Fibroblast of skin of left biceps (primary cell): ENCODE measurements at regions not wholly inside any gene's neighbourhood (a gene's known extent, or its start where the extent isn't known, plus 50 kb on each side); places are given as distances from the start of the nearest gene placed in this dataset.
"Not testable (repeated sequence)": the region's sequence is repeated elsewhere in the genome, so short reads cannot be mapped to it uniquely, and the experiment has no call there.

Source experiments
- DNase-seq, 2 experiments: peaks; one replicate each; pipeline ENCODE4 v3.0.0-alpha.2; 2013; ENCODE audit warnings: low read depth in 2 of 2

DNA sequence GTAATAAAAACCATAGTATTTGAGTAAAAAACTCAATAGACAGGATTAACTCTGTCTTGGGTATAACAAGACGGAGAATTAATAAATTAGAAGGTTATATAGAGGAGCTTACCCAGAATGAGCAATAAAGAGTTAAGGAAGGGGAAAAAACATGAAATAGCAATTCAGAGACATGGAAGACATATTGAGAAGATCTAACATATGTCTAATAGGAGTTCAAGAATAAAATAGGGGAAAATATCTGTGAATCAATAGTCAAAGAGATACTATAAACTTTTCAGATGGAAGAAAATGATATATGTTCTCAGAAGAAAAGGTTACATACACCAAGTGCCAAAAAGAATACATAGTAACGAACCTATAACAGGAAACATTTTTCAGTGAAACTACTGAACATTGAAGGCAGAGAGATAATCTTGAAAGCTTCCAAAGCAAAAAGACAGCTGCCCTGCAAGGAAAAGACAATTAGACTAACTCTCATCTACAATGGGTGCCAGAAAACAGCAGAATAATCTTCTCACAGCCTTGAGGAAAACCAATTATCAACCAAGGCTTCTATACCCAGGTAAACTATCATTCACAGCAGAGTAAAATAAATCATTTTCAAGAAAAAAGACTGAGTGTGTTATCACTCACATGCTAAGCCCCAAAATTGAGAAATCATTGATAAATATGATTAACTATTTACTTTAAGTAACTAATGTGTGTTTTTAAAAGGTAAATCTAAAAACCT, 106.0 kb downstream of the ENC1 start:
- DNase-seq = no peak

GRCh38 chr5:74530326-74531050, 110.0 kb downstream of the ENC1 start:
- peak in 1 of 2 experiments; percentile 16 for DNase-seq

GRCh38 chr5:74529101-74529500, 111.4 kb downstream of the ENC1 start:
- no peak for DNase-seq

DNA sequence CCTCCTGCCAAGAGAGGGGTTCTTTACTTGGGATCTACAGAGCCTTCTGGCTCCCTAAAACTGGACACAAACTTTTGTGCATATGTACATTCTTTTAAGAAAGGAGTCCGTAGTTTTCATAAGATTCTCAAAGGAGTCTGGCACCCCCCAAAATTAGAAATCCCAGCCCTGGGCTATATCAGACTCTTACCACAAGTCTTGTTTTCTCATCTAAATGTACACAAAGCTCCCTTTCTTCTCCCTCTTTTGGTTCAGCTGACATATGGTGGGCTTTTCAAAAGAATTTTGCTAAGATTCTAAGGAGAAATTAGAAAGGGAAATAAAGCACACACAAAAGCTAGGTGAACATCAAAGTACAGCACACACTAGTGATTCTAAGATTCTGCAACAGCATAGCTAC, 114.4 kb downstream of the ENC1 start:
- no peak for DNase-seq

DNA sequence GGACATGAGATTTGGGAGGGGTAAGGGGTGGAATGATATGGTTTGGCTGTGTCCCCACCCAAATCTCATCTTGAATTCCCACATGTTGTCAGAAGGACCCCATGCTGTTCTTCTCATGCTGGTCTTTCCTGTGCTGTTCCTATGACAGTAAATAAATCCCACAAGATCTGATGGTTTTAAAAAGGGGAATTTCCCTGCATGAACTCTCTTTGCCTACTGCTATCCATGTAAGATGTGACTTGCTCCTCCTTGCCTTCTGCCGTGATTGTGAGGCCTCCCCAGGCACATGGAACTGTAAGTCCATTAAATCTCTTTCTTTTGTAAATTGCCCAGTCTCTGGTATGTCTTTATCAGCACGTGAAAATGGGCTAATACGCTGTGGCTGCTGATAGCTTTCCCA, 115.8 kb downstream of the ENC1 start:
- not testable (repeated sequence) for DNase-seq

- DNase-seq = not testable (repeated sequence)
These were observed 116.8 kb downstream of the ENC1 start for GRCh38 chr5:74523698-74524097.

DNA sequence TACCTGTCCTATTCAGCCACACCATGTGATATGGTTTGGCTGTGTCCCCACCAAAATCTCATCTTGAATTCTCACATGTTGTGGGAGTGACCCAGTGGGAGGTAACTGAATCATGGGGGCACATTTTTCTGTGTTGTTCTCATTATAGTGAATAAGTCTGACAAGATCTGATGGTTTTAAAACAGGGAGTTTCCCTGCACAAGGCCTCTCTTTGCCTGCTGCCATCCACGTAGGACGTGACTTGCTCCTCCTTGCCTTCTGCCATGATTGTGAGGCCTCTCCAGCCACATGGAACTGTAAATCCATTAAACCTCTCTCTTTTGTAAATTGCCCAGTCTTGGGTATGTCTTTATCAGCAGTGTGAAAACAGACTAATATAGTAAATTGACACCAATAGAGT, 117.7 kb downstream of the ENC1 start:
- not testable (repeated sequence) for DNase-seq

GRCh38 chr5:74521401-74521800, 119.1 kb downstream of the ENC1 start:
- DNase-seq = no peak

DNA sequence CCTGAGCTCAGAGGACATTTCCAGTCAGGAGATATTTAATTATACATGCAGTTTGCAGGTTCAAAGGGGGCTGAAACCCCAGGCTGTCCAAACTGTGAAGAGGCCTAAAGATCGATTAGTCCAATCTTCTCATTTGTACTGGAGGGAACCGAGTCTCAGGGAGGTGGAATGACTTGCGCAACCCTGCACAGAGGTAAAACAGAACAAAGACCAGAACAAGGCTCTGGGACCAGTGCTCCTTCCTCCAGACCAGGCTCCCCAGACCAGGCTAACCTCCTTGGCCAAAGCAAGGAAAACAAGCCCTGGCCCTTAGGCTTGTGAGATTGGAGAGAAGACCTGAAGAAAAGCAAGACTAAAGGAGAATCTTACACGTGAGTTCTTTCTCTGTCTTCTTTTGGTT, 120.8 kb downstream of the ENC1 start:
- DNase-seq = no peak

DNA sequence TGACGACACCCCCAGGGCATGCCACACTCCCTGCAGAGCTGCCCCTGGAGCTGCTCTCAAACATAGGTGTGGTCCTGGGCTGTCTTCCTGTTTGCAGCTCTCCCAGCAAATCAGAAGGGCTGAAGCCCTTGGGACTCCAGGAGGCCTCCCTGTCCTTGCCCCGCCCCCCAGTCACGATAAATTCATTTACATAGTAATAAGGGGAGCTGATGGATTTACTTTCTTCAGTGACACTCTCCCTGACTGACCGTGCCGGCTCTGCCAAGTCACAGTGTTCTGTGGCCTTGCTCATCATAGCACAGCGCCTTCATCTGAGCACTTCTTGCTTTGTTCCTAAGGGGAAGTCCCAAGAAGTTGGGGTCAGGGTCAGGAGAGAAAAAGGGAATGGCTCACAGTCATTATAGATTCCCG, 121.4 kb downstream of the ENC1 start:
- DNase-seq = no peak

DNA sequence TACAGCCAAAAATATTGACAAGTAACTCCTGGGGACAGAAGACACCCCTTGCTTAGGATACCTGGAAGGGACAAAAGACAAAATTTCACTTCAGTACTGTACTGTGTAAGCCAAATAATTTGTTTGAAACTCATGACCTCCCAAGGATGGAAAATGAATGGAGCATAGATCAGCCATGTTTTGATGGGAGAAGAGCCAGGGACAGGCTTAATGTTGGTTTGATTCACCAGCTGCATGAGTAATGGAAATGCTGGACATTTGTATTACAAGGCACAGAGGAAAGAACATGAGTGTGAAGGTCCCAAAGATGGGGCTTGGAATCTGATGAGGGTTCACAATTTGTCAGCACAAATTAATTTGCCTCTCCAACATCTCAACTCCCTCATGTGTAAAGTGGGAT, 122.8 kb downstream of the ENC1 start:
- DNase-seq = peak in 1 of 2 experiments; percentile 23

DNA sequence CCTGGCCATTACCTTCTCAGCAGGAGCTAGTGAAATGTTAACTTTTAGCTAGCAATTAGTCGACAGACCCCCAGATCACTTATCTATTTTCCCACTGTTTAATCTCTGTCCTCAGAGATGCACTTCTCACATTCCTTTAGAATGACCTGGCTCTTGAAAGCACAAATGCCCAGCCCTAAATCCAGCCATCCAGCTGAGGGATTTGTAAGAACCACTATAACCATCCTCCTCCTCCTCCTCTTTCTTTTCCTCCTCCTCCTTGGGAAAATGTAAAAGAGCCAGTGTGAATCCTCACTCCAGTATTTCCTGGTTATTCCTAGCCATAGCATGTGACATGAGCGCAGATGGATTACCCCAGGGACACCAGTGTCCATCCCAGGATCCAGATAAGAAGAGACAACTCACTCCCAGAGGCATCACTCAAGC, 124.3 kb downstream of the ENC1 start:
- no peak for DNase-seq

DNA sequence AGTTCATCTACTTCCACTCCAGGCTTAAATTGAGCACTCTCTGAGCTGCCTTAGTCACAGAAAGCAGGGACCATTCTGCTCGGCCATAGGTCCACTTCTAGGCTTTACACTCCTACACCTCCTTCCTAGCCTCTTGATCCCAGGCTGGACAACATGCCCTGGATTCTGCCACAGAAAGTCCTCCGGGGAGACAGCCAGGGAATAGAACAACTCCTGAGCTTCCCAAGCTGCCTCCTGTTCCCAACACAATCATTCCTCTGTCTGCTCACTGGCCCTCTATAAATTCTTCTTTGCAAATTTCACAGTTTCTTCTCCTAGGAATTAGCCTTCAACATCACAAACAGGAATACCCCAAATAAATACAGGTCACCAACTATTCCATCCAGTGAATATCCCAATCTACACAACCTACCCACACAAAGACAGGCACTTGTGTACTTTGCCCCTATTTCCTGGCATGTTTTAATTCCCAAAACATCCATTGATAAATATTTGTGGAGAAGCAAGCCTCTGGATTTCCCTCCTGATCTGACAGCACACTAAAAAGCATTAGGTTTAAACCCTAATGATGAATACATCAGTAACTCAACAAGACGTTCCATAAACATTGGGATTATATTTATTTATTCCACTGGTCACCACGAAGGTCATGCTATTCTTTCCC, 125.5 kb downstream of the ENC1 start:
- no peak for DNase-seq

DNA sequence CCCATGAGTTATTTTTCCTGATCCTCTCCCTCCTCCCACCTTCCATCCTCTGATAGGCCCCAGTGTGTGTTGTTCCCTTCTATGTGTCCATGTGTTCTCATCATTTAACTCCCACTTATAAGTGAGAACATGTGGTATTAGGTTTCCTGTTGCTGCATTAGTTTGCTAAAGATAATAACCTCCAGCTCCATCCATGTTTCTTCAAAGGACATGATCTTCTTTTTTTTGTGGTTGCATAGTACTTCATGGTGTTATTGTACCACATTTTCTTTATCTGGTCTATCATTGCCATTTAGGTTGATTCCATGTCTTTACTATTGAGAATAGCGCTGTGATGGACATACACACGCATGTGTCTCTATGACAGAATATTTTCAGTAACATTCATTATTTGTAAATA, 128.8 kb downstream of the ENC1 start:
- DNase-seq = not testable (repeated sequence)

DNA sequence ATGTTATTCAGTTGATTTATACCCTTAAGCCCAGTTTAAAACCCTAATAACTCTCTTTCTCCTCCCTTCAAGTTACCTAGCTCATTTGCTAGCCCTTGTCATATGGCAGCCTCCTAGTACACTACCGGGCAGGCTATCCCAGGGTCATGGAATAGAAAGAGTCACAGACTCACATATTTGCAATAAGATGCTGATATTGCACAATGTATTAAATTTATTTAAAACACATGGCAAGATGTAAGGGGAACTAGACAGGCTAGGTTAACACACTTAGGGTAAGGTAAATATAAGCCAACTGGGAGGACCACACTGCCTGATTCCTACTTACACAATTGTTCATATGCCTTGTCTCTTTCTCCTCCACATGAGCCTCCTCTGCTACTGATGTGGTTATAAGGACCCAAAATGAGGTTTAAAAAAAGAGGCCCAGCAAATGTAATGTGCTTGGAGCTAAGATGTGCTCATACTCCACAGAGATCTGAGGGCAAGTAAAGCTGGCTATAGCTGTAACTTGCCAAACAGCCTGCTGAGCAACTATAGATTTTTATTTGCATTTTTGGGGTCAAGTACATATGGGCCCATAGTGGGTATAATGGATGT, 130.0 kb downstream of the ENC1 start:
- peak in 1 of 2 experiments; percentile 29 for DNase-seq

- no peak for DNase-seq
These were observed 133.0 kb downstream of the ENC1 start for GRCh38 chr5:74507370-74508005.

DNA sequence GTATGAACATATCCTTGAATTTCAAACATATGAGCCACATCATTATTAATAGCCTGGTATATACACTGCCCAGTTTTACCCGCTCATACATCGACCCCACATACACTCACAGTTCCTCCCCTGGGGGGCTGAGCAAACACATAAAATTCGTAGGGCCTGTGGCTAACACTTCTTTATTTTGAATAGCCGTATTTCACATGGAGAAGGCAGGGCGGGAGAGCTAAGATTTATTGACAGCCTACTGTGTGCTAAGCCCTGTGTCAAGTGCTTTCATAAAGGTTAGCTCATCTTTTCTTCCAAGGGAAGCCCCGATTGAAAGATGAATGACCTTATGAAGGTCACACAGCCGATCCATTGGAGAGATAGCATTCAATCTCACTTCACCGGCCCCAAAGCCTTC, 134.4 kb downstream of the ENC1 start:
- DNase-seq = no peak

GRCh38 chr5:74504463-74504862, 136.1 kb downstream of the ENC1 start:
- DNase-seq = no peak

GRCh38 chr5:74502479-74502950, 138.0 kb downstream of the ENC1 start:
- no peak for DNase-seq

GRCh38 chr5:74501674-74502478, 138.7 kb downstream of the ENC1 start:
- no peak for DNase-seq
